NOMO-1 treated with dmso at 0.1 percent for 144 hours (cell line): ENCODE measurements at regions not wholly inside any gene's neighbourhood (a gene's known extent, or its start where the extent isn't known, plus 50 kb on each side); places are given as distances from the start of the nearest gene placed in this dataset.
"Not testable (repeated sequence)": the region's sequence is repeated elsewhere in the genome, so short reads cannot be mapped to it uniquely, and the experiment has no call there.

ENCODE experiments used
- DNase-seq: peaks from one replicate; lab custom pipeline; 2025; ENCODE audit not compliant: unreplicated experiment; lab: John Stamatoyannopoulos, UW

GRCh38 chr7:34207810-34208209, 302.5 kb downstream of the BMPER start:
- DNase-seq = no peak

GRCh38 chr7:34208878-34209621, 303.7 kb downstream of the BMPER start:
- DNase-seq = no peak

- no peak for DNase-seq
These were observed 305.7 kb downstream of the BMPER start for GRCh38 chr7:34211018-34211417.

GRCh38 chr7:34217972-34218371, 312.6 kb downstream of the BMPER start:
- DNase-seq = no peak

- no peak for DNase-seq
These were observed 313.9 kb downstream of the BMPER start for GRCh38 chr7:34219153-34219718.

GRCh38 chr7:34220506-34221185, 315.3 kb downstream of the BMPER start:
- no peak for DNase-seq

- DNase-seq = no peak
These were observed 317.0 kb downstream of the BMPER start for GRCh38 chr7:34222316-34222715.

- DNase-seq = no peak
These were observed 317.4 kb downstream of the BMPER start for GRCh38 chr7:34222722-34223121.

GRCh38 chr7:34224281-34224680, 318.9 kb downstream of the BMPER start:
- DNase-seq = no peak

- DNase-seq = no peak
These were observed 319.9 kb downstream of the BMPER start for GRCh38 chr7:34225193-34225592.

GRCh38 chr7:34227525-34227924, 322.2 kb downstream of the BMPER start:
- DNase-seq = no peak

GRCh38 chr7:34235101-34235500, 329.8 kb downstream of the BMPER start:
- not testable (repeated sequence) for DNase-seq

GRCh38 chr7:34236057-34236456, 330.7 kb downstream of the BMPER start:
- no peak for DNase-seq

- DNase-seq = no peak
These were observed 331.6 kb downstream of the BMPER start for GRCh38 chr7:34236839-34237492.

- no peak for DNase-seq
These were observed 332.1 kb downstream of the BMPER start for GRCh38 chr7:34237493-34237849.

GRCh38 chr7:34240417-34240816, 335.1 kb downstream of the BMPER start:
- no peak for DNase-seq

GRCh38 chr7:34242391-34242790, 337.1 kb downstream of the BMPER start:
- DNase-seq = no peak

GRCh38 chr7:34245246-34245645, 339.9 kb downstream of the BMPER start:
- DNase-seq = no peak

GRCh38 chr7:34247468-34247867, 342.1 kb downstream of the BMPER start:
- peak; percentile 8 for DNase-seq

GRCh38 chr7:34249192-34249591, 343.9 kb downstream of the BMPER start:
- DNase-seq = no peak

GRCh38 chr7:34260279-34260678, 354.9 kb downstream of the BMPER start:
- DNase-seq = no peak

- no peak for DNase-seq
These were observed 357.8 kb downstream of the BMPER start for GRCh38 chr7:34263168-34263567.
